Natural killer cell (primary cell): ENCODE measurements at regions not wholly inside any gene's neighbourhood (a gene's known extent, or its start where the extent isn't known, plus 50 kb on each side); places are given as distances from the start of the nearest gene placed in this dataset.

ENCODE experiments used
- ATAC-seq, 3 donors: fragments of 150-1000 bp in 2 of 3; fragments of 200-7000 bp in 1 of 3; cut with Tn5 transposase; 1 replicate in 1 of 3; 2 replicates in 2 of 3; pipeline ENCODE4 v1.10.0; 2021; ENCODE audit warnings: mild to moderate bottlenecking in 2 of 3, moderate library complexity in 2 of 3
- DNase-seq, 2 donors: peaks; one replicate each; pipeline versions ENCODE4 v3.0.0 to v3.0.0-alpha.2; 2013 to 2021; ENCODE audit warnings: mixed read lengths in 1 of 2
- H3K27ac ChIP-seq: one replicate; pipeline ENCODE4 v1.5.1; 2013; ENCODE audit warnings: mild to moderate bottlenecking, low read length
- H3K27me3 ChIP-seq: one replicate; pipeline ENCODE4 v1.6.1; 2013; ENCODE audit warnings: low read length; ENCODE audit not compliant: control insufficient read depth, insufficient read depth
- H3K36me3 ChIP-seq: one replicate; pipeline ENCODE4 v1.6.1; 2013; ENCODE audit warnings: low read length; ENCODE audit not compliant: control insufficient read depth, insufficient read depth
- H3K4me1 ChIP-seq: one replicate; pipeline ENCODE4 v1.6.1; 2013; ENCODE audit warnings: low read length; ENCODE audit not compliant: control insufficient read depth, insufficient read depth
- H3K4me3 ChIP-seq: one replicate; pipeline ENCODE4 v1.5.1; 2013; ENCODE audit warnings: low read length
- H3K9me3 ChIP-seq: one replicate; pipeline ENCODE4 v1.6.1; 2013; ENCODE audit warnings: low read length; ENCODE audit not compliant: control insufficient read depth, insufficient read depth
- H3K27ac Mint-ChIP-seq, 2 donors: one replicate each; pipeline ENCODE4 v1.8.0; 2022; ENCODE audit warnings: mild to moderate bottlenecking in 2 of 2, mixed read lengths in 2 of 2, moderate library complexity in 1 of 2
- H3K27me3 Mint-ChIP-seq, 2 donors: one replicate each; pipeline ENCODE4 v1.8.0; 2022; ENCODE audit warnings: low read depth in 2 of 2, mixed read lengths in 2 of 2
- H3K36me3 Mint-ChIP-seq: one replicate; pipeline ENCODE4 v1.8.0; 2022; ENCODE audit warnings: mixed read lengths
- H3K4me1 Mint-ChIP-seq, 2 donors: one replicate each; pipeline ENCODE4 v1.8.0; 2022; ENCODE audit warnings: mixed read lengths in 2 of 2
- H3K4me3 Mint-ChIP-seq: one replicate; pipeline ENCODE4 v1.8.0; 2022; ENCODE audit warnings: mild to moderate bottlenecking, moderate library complexity, mixed read lengths
- H3K9me3 Mint-ChIP-seq, 2 donors: one replicate each; pipeline ENCODE4 v1.8.0; 2022; ENCODE audit warnings: mixed read lengths in 2 of 2
- WGBS: methylation state at CpG from one replicate; pipeline ENCODE4 v1.1.7; 2013; ENCODE audit warnings: missing lambda C conversion rate; ENCODE audit not compliant: insufficient coverage; 5-methylcytosine and 5-hydroxymethylcytosine counted together
- intact Hi-C: fragments of 100-400 bp; cut with micrococcal nuclease; formaldehyde crosslinking; loops from one replicate; pipeline ENCODE4 v1.14.2; 2022
- TF ChIP-seq, protein P1 (sequence below): fragments of 200-600 bp; IDR thresholded peaks from one replicate; pipeline ENCODE4 v1.8.0; 2022; ENCODE audit warnings: antibody characterized with exemption

DNA sequence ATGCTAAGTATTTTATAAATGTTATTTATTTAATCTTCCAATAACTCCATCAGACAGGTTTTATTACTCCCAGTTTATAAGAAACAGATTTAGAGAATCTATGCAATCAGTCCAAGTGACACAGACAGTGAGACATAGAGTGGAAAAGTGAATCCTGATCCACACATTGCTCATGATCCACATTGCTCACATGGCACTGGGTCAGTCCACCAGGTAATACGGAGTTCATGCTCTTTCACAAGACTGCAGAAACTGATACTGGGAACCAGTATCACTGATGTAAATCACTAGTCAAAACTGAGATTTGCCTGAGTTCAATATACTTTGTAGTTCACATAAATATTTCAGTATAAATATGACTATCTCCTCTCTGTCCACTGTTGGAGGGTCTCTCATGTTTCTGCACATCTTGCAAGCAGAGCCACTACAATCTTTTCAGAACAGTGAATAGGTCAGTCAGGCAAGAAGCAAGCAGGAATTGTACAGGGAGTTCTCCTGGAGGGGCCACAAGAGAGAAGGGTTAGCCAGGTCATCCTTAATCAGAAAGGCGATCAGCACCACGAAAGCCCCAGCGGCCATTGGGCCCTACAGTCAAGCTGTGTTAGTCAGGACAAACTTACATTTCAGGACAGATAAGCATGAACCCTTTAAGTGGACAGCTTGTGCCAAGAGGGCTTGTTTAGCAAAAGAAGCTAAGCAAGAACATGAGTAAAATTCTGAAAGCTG is 275.4 kb upstream of the NR5A2 start:
- H3K27me3 ChIP-seq, result no peaks in the 10 kb centered on the region
- no peaks in the 10 kb centered on the region for H3K9me3 Mint-ChIP-seq
- H3K27ac Mint-ChIP-seq, result no peak overlapping the region
- WGBS, result 98% methylated on average over 4 of the region's 4 CpGs
- no peaks in the 10 kb centered on the region for H3K4me1 ChIP-seq
- no peaks in the 10 kb centered on the region for H3K9me3 ChIP-seq
- intact Hi-C loops, result no loop called here
- no peaks in the 10 kb centered on the region for H3K36me3 Mint-ChIP-seq
- DNase-seq (no peak), ATAC-seq (no peak)
- H3K27ac ChIP-seq, result no peak overlapping the region
- TF ChIP-seq, protein P1, sequence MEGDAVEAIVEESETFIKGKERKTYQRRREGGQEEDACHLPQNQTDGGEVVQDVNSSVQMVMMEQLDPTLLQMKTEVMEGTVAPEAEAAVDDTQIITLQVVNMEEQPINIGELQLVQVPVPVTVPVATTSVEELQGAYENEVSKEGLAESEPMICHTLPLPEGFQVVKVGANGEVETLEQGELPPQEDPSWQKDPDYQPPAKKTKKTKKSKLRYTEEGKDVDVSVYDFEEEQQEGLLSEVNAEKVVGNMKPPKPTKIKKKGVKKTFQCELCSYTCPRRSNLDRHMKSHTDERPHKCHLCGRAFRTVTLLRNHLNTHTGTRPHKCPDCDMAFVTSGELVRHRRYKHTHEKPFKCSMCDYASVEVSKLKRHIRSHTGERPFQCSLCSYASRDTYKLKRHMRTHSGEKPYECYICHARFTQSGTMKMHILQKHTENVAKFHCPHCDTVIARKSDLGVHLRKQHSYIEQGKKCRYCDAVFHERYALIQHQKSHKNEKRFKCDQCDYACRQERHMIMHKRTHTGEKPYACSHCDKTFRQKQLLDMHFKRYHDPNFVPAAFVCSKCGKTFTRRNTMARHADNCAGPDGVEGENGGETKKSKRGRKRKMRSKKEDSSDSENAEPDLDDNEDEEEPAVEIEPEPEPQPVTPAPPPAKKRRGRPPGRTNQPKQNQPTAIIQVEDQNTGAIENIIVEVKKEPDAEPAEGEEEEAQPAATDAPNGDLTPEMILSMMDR, result no peak
- H3K4me3 ChIP-seq, result no peak overlapping the region
- H3K4me1 Mint-ChIP-seq, result no peaks in the 10 kb centered on the region
- no peak overlapping the region for H3K4me3 Mint-ChIP-seq
- H3K36me3 ChIP-seq, result no peaks in the 10 kb centered on the region
- H3K27me3 Mint-ChIP-seq, result peaks cover 10 to 11% of the 10 kb centered on the region in 2 donors

DNA sequence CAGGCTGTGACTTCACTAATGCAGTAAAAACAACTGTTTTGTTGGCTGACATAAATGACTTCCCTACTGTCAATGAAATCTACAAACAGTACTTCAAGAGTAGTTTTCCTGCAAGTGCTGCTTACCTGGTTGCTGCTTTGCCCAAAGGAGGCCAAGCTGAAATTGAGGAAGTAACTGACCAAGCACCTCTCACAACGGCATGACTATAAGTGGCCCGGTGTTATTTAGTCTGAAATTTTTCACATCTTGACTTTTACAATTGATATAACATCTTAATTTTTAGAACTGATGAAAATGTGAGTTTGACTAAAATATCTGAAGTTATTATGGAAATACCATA is 274.9 kb upstream of the NR5A2 start:
- no peak overlapping the region for H3K4me3 ChIP-seq
- Mint-ChIP-seq H3K4me3 (no peak overlapping the region), H3K4me1 (no peaks in the 10 kb centered on the region), H3K27me3 (peaks cover 11 to 12% of the 10 kb centered on the region in 2 donors), H3K36me3 (no peaks in the 10 kb centered on the region), H3K9me3 (no peaks in the 10 kb centered on the region), H3K27ac (no peak overlapping the region)
- H3K4me1 ChIP-seq, result no peaks in the 10 kb centered on the region
- intact Hi-C loops, result no loop called here
- H3K27me3 ChIP-seq, result no peaks in the 10 kb centered on the region
- DNase-seq, result no peak
- ATAC-seq, result no peak
- H3K9me3 ChIP-seq, result no peaks in the 10 kb centered on the region
- no peak overlapping the region for H3K27ac ChIP-seq
- TF ChIP-seq, protein P1, result no peak
- no peaks in the 10 kb centered on the region for H3K36me3 ChIP-seq
- no CpG with 5 or more reads among the region's 2 CpGs for WGBS

GRCh38 chr1:199753513-199753912 is 274.0 kb upstream of the NR5A2 start:
- H3K27me3 Mint-ChIP-seq, result peaks cover 11 to 19% of the 10 kb centered on the region in 2 donors
- H3K27ac Mint-ChIP-seq, result no peak overlapping the region
- H3K4me1 Mint-ChIP-seq, result no peaks in the 10 kb centered on the region
- no peak for ATAC-seq
- no peaks in the 10 kb centered on the region for H3K4me1 ChIP-seq
- H3K9me3 ChIP-seq, result no peaks in the 10 kb centered on the region
- no peak for DNase-seq
- no peak overlapping the region for H3K4me3 ChIP-seq
- no peak overlapping the region for H3K27ac ChIP-seq
- H3K9me3 Mint-ChIP-seq, result no peaks in the 10 kb centered on the region
- 90% methylated on average over 1 of the region's 2 CpGs for WGBS
- H3K27me3 ChIP-seq, result peaks cover 3% of the 10 kb centered on the region
- H3K4me3 Mint-ChIP-seq, result no peak overlapping the region
- no peaks in the 10 kb centered on the region for H3K36me3 ChIP-seq
- intact Hi-C loops, result no loop called here
- H3K36me3 Mint-ChIP-seq, result no peaks in the 10 kb centered on the region
- TF ChIP-seq, protein P1, result no peak

DNA sequence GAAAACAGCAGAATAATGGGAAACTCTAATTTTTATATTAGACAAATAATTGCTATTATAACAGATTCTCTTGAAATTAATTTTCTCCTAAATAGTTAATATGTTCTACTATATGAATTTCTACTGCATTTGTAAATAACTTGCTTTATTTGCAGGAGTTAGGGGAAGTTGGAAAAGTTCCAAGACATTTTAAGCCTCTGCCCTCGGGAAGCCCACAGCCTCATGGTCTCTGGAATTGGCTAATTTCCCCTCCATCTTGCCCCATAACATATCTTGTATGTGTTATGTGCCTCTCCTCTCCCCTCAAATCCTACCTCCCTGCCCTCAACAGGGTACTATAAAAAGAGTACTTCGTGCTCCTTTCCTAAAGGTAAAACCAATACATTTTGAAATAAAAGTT is 271.4 kb upstream of the NR5A2 start:
- TF ChIP-seq, protein P1, result no peak
- H3K9me3 Mint-ChIP-seq, result no peaks in the 10 kb centered on the region
- H3K27ac ChIP-seq, result no peak overlapping the region
- peaks cover 3% of the 10 kb centered on the region for H3K27me3 ChIP-seq
- H3K36me3 ChIP-seq, result no peaks in the 10 kb centered on the region
- ATAC-seq (no peak), DNase-seq (no peak)
- peaks cover 14 to 25% of the 10 kb centered on the region in 2 donors for H3K27me3 Mint-ChIP-seq
- H3K4me3 ChIP-seq, result no peak overlapping the region
- no peaks in the 10 kb centered on the region for H3K36me3 Mint-ChIP-seq
- intact Hi-C loops, result no loop called here
- H3K4me1 ChIP-seq, result no peaks in the 10 kb centered on the region
- H3K27ac Mint-ChIP-seq, result no peak overlapping the region
- H3K4me1 Mint-ChIP-seq, result no peaks in the 10 kb centered on the region
- H3K9me3 ChIP-seq, result no peaks in the 10 kb centered on the region
- H3K4me3 Mint-ChIP-seq, result no peak overlapping the region
- WGBS, result 0% methylated on average over 1 of the region's 2 CpGs
